ENCODE measurements at regions not wholly inside any gene's neighbourhood (a gene's known extent, or its start where the extent isn't known, plus 50 kb on each side); places are given as distances from the start of the nearest gene placed in this dataset.

DNA sequence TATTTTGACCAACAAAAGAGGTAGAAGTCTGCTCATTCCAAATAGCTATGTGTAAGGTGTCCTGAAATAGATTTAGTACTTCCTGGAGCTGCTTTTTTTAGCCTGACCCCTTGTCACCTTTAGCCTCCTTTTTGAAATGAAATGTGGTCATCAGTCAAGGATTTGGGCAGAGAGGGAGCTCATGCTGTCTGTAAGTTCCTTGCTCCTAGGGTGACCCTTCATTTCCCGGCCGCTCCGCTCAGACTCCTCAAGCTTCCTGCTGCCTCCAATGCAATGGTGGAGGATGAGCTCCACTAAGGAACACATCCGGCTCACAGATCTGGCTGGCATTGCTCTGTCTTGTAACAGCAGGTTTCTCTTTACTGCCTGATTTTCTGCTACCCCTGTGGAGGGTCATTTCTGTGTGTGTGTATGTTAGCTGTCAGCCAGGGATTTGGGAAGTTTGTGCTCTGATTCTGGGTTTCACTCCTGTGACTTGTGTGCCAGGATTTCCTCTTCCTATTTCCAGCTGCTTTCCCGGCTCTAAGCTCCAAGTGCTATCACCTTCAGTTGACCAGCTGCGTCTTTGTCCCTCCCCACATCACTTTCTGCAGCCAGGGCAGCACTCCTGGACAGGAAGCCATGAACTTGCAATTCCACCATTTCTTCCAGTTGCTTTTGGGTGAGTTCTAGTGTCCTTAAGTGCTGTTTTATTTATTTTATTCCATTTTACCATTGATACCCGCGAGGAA, 265.9 kb downstream of the ICE1 start:
- H3K4me3 ChIP-seq (ENCODE audit: low read length), result no peak overlapping the region
- TF ChIP-seq CTCF (conservative IDR thresholded peaks at IDR 0.05; ENCODE audit: low read length), result no peak
- no peak for DNase-seq (ENCODE audit: low read depth)

DNA sequence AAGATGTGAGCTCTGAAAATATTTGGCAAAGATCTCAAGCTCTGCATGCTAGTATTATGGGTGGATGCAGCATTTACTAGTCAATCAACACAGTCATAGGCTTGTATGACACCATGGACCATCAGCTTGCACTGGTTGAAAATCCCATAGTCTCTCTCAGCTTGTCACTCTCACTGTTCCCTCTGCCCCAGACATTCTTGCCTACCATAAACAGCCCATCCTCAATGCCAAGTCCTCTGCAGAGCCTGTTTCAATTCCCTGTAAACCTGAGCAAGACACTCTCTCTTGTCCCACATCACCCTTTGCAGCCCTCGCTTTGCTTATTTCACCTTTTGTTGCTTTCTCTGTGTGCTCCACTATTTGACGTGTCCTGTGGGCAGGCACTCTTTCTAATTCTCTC, 264.6 kb downstream of the ICE1 start:
- no peak overlapping the region for H3K4me3 ChIP-seq (ENCODE audit: low read length)
- no peak for TF ChIP-seq CTCF (conservative IDR thresholded peaks at IDR 0.05; ENCODE audit: low read length)
- DNase-seq (ENCODE audit: low read depth), result no peak

GRCh38 chr5:5686356-5686755, 263.9 kb downstream of the ICE1 start:
- H3K4me3 ChIP-seq (ENCODE audit: low read length), result no peak overlapping the region
- TF ChIP-seq CTCF (conservative IDR thresholded peaks at IDR 0.05; ENCODE audit: low read length), result no peak
- no peak for DNase-seq (ENCODE audit: low read depth)

DNA sequence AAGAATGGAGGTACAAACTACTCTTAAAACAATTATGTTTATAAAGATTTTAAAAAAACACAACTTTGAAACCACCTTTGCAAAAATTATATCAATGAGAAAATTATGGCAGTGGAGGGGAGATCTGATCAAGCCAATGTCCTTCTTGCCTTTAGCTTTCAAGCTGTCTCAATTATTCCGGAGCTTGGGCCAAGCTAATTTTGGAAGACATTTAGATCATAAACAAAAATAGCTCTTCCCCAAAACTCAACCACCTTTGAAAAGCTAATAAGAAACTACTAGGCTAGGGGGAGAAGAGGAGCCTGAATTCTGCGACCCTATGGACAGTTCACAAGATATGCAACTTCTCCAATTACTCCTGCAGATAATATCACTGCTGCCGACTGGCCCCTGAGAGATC, 263.3 kb downstream of the ICE1 start:
- no peak overlapping the region for H3K4me3 ChIP-seq (ENCODE audit: low read length)
- TF ChIP-seq CTCF (conservative IDR thresholded peaks at IDR 0.05; ENCODE audit: low read length), result no peak
- DNase-seq (ENCODE audit: low read depth), result no peak

GRCh38 chr5:5683174-5683573, 260.7 kb downstream of the ICE1 start:
- no peak for DNase-seq (ENCODE audit: low read depth)
- no peak for TF ChIP-seq CTCF (conservative IDR thresholded peaks at IDR 0.05; ENCODE audit: low read length)
- H3K4me3 ChIP-seq (ENCODE audit: low read length), result no peak overlapping the region

GRCh38 chr5:5678909-5679308, 256.4 kb downstream of the ICE1 start:
- H3K4me3 ChIP-seq (ENCODE audit: low read length), result no peak overlapping the region
- DNase-seq (ENCODE audit: low read depth), result no peak
- no peak for TF ChIP-seq CTCF (conservative IDR thresholded peaks at IDR 0.05; ENCODE audit: low read length)

DNA sequence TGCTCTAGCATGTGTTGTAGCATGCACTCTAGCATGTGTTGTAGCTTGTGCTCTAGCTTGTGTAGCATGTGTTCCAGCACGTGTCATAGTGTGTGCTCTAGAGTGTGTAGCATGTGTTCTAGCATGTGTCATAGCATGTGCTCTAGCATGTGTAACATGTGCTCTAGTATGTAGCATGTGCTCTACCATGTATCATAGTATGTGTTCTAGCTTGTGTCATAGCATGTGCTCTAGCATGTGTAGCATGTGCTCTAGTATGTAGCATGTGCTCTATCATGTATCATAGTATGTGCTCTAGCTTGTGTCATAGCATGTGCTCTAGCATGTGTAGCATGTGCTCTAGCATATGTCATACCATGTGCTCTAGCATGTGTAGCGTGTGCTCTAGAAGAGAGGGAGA, 255.3 kb downstream of the ICE1 start:
- H3K4me3 ChIP-seq (ENCODE audit: low read length), result no peak overlapping the region
- DNase-seq (ENCODE audit: low read depth), result no peak
- no peak for TF ChIP-seq CTCF (conservative IDR thresholded peaks at IDR 0.05; ENCODE audit: low read length)
